Panc1 (cell line): ENCODE measurements at regions not wholly inside any gene's neighbourhood (a gene's known extent, or its start where the extent isn't known, plus 50 kb on each side); places are given as distances from the start of the nearest gene placed in this dataset.

Experiments
- ATAC-seq: fragments of 200-7000 bp; cut with Tn5 transposase; 2 replicates; pipeline ENCODE4 v1.9.1; 2020; ENCODE audit warnings: mild to moderate bottlenecking, moderate library complexity
- BruUV-seq: library from RNA; stranded (reverse); fragments of 400-500 nt; replicated peaks from 2 replicates; lab custom pipeline; 2021; lab: Mats Ljungman, UMichigan
- CTCF ChIA-PET: fragments of 300-600 bp; sonication (Branson Sonifier 250); formaldehyde crosslinking; loops from one replicate; lab custom pipeline; 2022; ENCODE audit warnings: antibody characterized with exemption; lab: Charles Lee
- POLR2A ChIA-PET: fragments of 300-600 bp; sonication (Branson Sonifier 250); formaldehyde crosslinking; loops from one replicate; lab custom pipeline; 2022; ENCODE audit warnings: antibody characterized with exemption; lab: Charles Lee
- DNase-seq: peaks from one replicate; pipeline ENCODE4 v3.0.0-alpha.2; 2010; ENCODE audit warnings: low read depth, low spot score
- H3K27ac ChIP-seq: 2 replicates; pipeline ENCODE4 v1.5.1; 2011; ENCODE audit warnings: mild to moderate bottlenecking, low read length, inconsistent platforms
- H3K27me3 ChIP-seq: fragments of 200-500 bp; sonication (Bioruptor generic); 2 replicates; pipeline ENCODE4 v1.6.0; 2014; ENCODE audit warnings: low read length, inconsistent platforms; ENCODE audit not compliant: control insufficient read depth, insufficient read depth
- H3K36me3 ChIP-seq: fragments of 200-500 bp; sonication (Bioruptor generic); 2 replicates; pipeline ENCODE4 v1.5.1; 2014; ENCODE audit warnings: inconsistent platforms, mild to moderate bottlenecking, low read length, moderate library complexity; ENCODE audit not compliant: control insufficient read depth, insufficient read depth
- H3K4me1 ChIP-seq: 2 replicates; pipeline ENCODE4 v1.5.1; 2011; ENCODE audit warnings: inconsistent platforms, mild to moderate bottlenecking, low read length, moderate library complexity; ENCODE audit not compliant: control insufficient read depth, insufficient read depth
- H3K4me3 ChIP-seq, 2 experiments: 2 replicates each; pipeline ENCODE4 v1.5.1; 2011 to 2012; ENCODE audit warnings: low read depth in 2 of 2, low read length in 2 of 2, mild to moderate bottlenecking in 2 of 2, inconsistent platforms in 1 of 2, moderate library complexity in 1 of 2
- H3K9me3 ChIP-seq: fragments of 200-500 bp; sonication (Bioruptor generic); 2 replicates; pipeline ENCODE4 v1.5.1; 2014; ENCODE audit warnings: low read depth, mild to moderate bottlenecking, inconsistent platforms, low read length, moderate library complexity; ENCODE audit not compliant: control insufficient read depth, insufficient read depth
- POLR2AphosphoS5 ChIP-seq: IDR thresholded peaks from 2 replicates; pipeline ENCODE4 v1.6.1; 2012; ENCODE audit warnings: mild to moderate bottlenecking, low read depth, low read length, moderate library complexity
- REST ChIP-seq, 2 experiments: IDR thresholded peaks; 2 replicates each; pipeline ENCODE4 v1.6.1; 2011 to 2012; ENCODE audit warnings: low read depth in 2 of 2, control low read depth in 1 of 2, low read length in 1 of 2, mild to moderate bottlenecking in 1 of 2, moderate library complexity in 1 of 2; ENCODE audit not compliant: insufficient read depth in 1 of 2
- SIN3A ChIP-seq: IDR thresholded peaks from 2 replicates; pipeline ENCODE4 v1.6.1; 2012; ENCODE audit warnings: low read depth, mild to moderate bottlenecking, low read length, moderate library complexity, borderline replicate concordance; ENCODE audit not compliant: insufficient read depth
- TCF7L2 ChIP-seq: IDR thresholded peaks from 2 replicates; pipeline ENCODE4 v1.6.1; 2011; ENCODE audit warnings: mild to moderate bottlenecking, low read depth, low read length, inconsistent platforms
- in situ Hi-C: cut with HindIII; loops from 2 replicates; pipeline ENCODE4 v1.10.0; 2016; ENCODE audit warnings: low sequenced_read_pairs, low pct_unique_long_range_greater_than_20kb
- intact Hi-C: fragments of 100-400 bp; cut with micrococcal nuclease; formaldehyde crosslinking; loops from one replicate; pipeline ENCODE4 v1.10.0; 2022; ENCODE audit not compliant: unreplicated experiment
- TF ChIP-seq, protein P1 (sequence below): fragments of 450-650 bp; IDR thresholded peaks from 2 replicates; pipeline ENCODE4 v1.5.1; 2017; ENCODE audit warnings: mild to moderate bottlenecking

DNA sequence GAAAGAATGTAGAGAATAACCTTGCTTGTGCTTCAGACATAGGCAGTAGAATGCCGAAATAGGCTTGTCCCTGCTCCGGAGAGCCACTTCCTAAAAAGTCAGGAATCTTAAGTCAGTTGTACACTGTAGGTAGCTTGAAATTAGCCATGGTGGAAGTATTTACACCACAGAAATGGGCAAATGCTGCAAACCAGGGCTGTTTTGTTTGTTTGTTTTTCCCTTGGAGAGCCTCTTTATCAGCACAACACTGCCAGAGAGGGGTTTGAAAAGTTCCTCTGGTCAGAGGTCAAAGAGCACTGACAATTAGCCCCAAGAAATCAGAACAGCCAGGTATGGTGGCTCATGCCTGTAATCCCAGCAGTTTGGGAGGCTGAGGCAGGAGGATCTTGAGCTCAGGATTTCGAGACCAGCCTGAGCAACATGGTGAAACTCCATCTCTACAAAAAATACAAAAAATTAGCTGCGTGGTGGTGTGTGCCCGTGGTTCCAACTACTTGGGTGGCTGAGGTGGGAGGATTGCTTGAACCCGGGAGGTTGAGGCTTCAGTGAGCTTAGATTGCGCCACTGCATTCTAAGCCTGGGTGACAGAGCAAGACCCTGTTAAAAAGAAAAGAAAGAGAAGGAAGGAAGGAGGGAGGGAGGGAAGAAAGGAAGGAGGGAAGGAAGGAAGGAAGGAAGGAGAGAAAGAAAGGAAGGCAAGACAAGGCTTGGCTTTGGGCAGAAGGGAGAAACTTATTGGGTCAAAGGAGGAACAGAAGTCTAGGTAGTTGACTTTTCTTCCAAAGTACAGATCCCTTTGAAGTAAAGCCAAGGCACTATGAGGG, 61.0 kb upstream of the ZMYND8 start:
- no peak overlapping the region for H3K27ac ChIP-seq
- CTCF ChIA-PET: no interaction called here
- no TSS peak for BruUV-seq
- DNase-seq (no peak), ATAC-seq (0 out of 2 replicates have a peak, but pooled peaks have one; percentile 32)
- no peak overlapping the region for H3K4me3 ChIP-seq
- TF ChIP-seq TCF7L2 (0 out of 2 replicates have a peak, but pooled peaks have one; percentile 24), SIN3A (no peak), REST (IDR thresholded peaks at IDR 0.05; ENCODE audit: insufficient read depth in 1 of 2, low read depth in 2 of 2, low read length in 1 of 2) (no peak)
- TF ChIP-seq, protein P1, sequence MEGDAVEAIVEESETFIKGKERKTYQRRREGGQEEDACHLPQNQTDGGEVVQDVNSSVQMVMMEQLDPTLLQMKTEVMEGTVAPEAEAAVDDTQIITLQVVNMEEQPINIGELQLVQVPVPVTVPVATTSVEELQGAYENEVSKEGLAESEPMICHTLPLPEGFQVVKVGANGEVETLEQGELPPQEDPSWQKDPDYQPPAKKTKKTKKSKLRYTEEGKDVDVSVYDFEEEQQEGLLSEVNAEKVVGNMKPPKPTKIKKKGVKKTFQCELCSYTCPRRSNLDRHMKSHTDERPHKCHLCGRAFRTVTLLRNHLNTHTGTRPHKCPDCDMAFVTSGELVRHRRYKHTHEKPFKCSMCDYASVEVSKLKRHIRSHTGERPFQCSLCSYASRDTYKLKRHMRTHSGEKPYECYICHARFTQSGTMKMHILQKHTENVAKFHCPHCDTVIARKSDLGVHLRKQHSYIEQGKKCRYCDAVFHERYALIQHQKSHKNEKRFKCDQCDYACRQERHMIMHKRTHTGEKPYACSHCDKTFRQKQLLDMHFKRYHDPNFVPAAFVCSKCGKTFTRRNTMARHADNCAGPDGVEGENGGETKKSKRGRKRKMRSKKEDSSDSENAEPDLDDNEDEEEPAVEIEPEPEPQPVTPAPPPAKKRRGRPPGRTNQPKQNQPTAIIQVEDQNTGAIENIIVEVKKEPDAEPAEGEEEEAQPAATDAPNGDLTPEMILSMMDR: no peak
- H3K27me3 ChIP-seq: no peaks in the 10 kb centered on the region
- intact Hi-C loops (no loop called here), in situ Hi-C loops (no loop called here)
- H3K9me3 ChIP-seq: no peaks in the 10 kb centered on the region
- POLR2A ChIA-PET: no interaction called here
- no peaks in the 10 kb centered on the region for H3K36me3 ChIP-seq
- H3K4me1 ChIP-seq: 0 out of 2 replicates have a peak, but pooled peaks cover 5% of the 10 kb centered on the region

DNA sequence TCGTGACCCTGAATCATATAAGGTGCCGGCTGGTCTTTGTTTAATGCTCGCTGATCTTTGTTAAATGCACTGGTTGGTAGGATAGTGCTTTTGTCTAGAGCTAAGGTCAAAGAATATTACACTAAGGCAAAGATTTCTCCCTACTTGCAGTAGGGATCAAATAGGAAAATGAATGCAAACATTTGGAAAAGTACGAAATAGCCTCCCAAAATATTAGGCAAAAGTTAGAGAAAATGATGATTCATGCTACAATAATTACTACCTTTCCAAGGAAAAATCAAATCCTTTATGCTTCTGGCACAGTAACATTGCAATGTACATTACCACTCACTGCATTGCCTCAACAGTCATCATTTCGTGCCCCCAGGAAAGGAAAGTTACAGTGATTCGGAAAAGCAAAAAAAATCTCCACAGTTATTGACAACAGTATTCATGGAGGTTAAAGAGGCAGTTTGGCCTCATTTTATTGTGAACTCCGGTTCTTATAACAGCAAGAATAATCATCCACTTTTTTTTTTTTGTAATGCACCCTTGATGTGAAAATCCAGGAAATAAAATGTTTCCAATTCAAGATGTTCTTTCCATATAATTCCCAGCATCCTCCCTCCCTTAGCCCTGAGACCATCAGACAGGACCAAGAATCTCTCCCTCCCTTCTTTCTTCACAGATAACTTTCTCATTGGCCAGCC, 61.7 kb upstream of the ZMYND8 start:
- no peak overlapping the region for H3K4me3 ChIP-seq
- DNase-seq (no peak), ATAC-seq (no peak)
- TF ChIP-seq SIN3A: no peak
- TF ChIP-seq, protein P1: no peak
- no peak for TF ChIP-seq REST (IDR thresholded peaks at IDR 0.05; ENCODE audit: insufficient read depth in 1 of 2, low read depth in 2 of 2, low read length in 1 of 2)
- no peak; the same call in 1 of the 2 replicates for TF ChIP-seq TCF7L2
- TF ChIP-seq POLR2AphosphoS5: no peak
- no peaks in the 10 kb centered on the region for H3K36me3 ChIP-seq
- POLR2A ChIA-PET: interaction anchor here (0.7 kb wide), 1 partner anchor 194 kb away, joined by 6 read pairs; no protein-coding TSS in a partner anchor
- CTCF ChIA-PET: interaction anchor here (0.5 kb wide), 1 partner anchor 241 kb away, joined by 4 read pairs; no protein-coding TSS in a partner anchor
- no peaks in the 10 kb centered on the region for H3K27me3 ChIP-seq
- no peak overlapping the region for H3K27ac ChIP-seq
- no peaks in the 10 kb centered on the region for H3K9me3 ChIP-seq
- BruUV-seq: no TSS peak
- H3K4me1 ChIP-seq: 0 out of 2 replicates have a peak, but pooled peaks cover 5% of the 10 kb centered on the region
- in situ Hi-C loops (no loop called here), intact Hi-C loops (no loop called here)
